ENCODE measurements at regions not wholly inside any gene's neighbourhood (a gene's known extent, or its start where the extent isn't known, plus 50 kb on each side); places are given as distances from the start of the nearest gene placed in this dataset.

DNA sequence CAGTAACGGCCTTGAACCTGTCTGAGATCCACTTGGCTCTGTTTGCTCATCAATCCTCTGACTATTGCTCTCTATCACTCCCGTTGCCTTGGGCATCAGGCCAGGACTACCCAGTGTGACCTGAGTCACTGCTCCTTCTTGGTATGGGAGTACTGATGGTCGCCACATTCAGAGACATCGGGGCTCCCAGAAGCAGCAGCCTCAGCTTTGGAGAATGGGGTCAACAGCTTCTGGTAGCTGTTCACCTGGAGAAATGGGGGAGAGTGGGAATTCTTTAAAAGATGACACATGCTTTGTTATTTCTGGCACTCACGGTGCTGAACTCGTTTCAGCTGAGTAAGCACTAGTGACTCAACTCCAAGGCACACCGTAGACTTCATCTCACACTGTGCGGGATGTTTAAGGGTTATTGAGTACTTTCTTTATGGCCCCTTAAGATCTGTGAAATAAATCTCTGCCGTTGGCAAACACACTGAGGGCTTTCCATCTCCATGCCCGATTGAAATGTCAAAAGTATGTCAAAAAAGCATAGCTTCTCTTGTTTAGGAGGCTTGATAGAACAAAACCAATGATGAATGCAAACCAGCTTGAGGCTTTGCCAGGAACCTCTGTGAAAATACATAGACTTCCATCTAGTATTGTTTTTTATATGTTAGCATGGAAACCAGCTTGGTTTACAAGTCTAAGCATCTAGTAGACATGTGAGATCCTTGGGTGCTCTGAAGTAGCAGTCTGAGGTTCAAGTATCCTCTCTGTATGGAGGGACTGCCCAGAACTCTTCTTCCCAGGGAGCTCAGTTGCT, 333.1 kb downstream of the CXCL12 start:
- TF ChIP-seq, protein P1, sequence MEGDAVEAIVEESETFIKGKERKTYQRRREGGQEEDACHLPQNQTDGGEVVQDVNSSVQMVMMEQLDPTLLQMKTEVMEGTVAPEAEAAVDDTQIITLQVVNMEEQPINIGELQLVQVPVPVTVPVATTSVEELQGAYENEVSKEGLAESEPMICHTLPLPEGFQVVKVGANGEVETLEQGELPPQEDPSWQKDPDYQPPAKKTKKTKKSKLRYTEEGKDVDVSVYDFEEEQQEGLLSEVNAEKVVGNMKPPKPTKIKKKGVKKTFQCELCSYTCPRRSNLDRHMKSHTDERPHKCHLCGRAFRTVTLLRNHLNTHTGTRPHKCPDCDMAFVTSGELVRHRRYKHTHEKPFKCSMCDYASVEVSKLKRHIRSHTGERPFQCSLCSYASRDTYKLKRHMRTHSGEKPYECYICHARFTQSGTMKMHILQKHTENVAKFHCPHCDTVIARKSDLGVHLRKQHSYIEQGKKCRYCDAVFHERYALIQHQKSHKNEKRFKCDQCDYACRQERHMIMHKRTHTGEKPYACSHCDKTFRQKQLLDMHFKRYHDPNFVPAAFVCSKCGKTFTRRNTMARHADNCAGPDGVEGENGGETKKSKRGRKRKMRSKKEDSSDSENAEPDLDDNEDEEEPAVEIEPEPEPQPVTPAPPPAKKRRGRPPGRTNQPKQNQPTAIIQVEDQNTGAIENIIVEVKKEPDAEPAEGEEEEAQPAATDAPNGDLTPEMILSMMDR (conservative IDR thresholded peaks at IDR 0.05; ENCODE audit: low read depth, low read length) = no peak
- DNase-seq (ENCODE audit: low read depth) = no peak
- no peak overlapping the region for H3K4me3 ChIP-seq (ENCODE audit: low read length)

- DNase-seq (ENCODE audit: low read depth) = no peak
- no peak overlapping the region for H3K4me3 ChIP-seq (ENCODE audit: low read length)
- TF ChIP-seq, protein P1 (conservative IDR thresholded peaks at IDR 0.05; ENCODE audit: low read depth, low read length) = no peak
These were observed 333.8 kb downstream of the CXCL12 start for GRCh38 chr10:44051091-44051490.

DNA sequence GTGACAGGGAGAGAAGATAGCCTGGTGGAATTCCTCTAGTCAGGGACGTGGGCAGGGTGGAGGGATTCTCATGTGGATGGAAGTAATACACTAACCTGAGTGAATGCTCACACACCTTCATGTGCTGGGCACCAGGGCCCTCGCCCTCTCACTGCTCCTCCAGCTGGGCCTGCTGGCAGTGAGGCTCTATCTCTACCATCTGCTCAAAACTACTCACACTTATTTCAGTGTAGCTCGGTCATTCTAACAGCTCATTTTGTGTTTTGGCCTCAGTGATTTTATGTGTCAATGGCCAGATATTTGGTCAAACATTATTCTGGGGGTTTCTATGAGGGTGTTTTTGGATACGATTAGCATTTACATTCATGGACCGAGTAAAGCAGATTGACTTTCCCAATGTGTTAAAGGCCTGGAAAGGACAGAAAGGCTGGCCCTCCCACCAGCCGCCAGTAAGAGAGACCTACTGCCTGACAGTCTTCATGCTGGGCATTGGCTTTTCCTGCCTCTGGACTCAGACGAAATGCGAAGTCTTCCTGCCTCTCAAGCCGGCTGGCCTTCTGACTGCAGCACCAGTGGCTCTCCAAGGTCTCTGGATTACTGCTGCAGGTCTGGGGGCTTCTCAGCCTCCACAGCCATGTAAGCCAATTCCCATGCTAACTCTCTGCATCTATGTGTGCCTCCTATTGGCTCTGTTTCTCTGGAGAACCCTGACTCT, 335.4 kb downstream of the CXCL12 start:
- DNase-seq (ENCODE audit: low read depth) = no peak
- no peak overlapping the region for H3K4me3 ChIP-seq (ENCODE audit: low read length)
- TF ChIP-seq, protein P1 (conservative IDR thresholded peaks at IDR 0.05; ENCODE audit: low read depth, low read length) = no peak

DNA sequence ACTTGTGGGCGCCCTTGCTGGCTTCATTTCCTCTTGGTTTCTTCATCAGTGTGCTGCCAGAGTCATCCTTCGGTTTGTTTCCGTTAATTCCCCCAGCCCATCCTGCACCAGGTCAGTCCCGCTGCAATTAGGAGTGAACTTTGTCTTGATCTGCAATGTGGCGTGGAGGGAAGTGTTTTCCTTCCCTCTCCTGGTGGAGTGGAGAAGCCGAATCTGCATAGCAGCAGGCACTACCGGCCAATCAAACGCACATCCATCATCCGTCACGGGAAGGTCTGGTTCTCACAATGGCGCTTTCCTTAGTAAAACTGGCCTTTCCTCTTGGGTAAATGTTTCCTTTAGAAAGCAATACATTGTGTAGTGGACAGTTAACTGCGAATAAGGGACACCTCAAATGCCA, 337.5 kb downstream of the CXCL12 start:
- no peak overlapping the region for H3K4me3 ChIP-seq (ENCODE audit: low read length)
- TF ChIP-seq, protein P1 (conservative IDR thresholded peaks at IDR 0.05; ENCODE audit: low read depth, low read length) = no peak
- no peak for DNase-seq (ENCODE audit: low read depth)

DNA sequence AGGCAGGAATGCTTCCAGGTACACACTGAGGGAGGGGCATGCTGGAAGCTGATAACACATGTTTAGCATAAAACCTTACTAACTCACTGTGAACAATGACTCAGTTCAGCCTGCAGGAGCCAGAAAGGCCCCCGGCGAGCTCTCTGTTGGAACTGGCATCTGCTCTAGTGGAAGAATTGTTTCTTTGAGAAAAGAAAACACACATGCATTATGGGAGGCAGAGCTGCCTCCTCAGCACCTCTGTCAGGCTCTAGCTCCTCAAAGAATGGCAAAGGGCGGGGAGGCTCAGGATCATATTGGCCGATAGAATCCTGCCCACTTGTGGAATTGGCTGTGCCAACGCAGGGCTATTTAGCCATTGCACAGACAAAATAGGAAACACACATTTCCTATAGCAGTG, 338.3 kb downstream of the CXCL12 start:
- TF ChIP-seq, protein P1 (conservative IDR thresholded peaks at IDR 0.05; ENCODE audit: low read depth, low read length) = no peak
- no peak overlapping the region for H3K4me3 ChIP-seq (ENCODE audit: low read length)
- DNase-seq (ENCODE audit: low read depth) = no peak

DNA sequence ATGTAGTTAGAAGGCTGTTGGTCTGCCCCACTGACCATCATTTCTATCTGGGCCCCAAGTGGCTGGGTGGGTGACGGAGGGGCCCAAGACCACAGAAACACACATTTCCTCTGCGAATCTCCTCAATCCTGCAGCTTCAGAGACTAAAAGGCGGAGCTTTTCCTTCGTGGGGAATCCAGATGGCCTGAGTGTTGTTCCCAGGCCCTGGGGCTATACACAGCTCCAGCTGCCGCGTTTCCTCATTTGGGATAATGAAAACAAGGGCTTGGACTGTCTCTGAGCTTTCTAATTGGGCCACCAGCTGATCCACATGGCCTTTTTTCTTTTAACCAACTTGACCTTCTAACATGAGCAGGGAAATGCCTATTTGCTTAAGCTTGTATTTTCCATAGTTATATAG, 339.9 kb downstream of the CXCL12 start:
- TF ChIP-seq, protein P1 (conservative IDR thresholded peaks at IDR 0.05; ENCODE audit: low read depth, low read length) = no peak
- no peak overlapping the region for H3K4me3 ChIP-seq (ENCODE audit: low read length)
- no peak for DNase-seq (ENCODE audit: low read depth)

- DNase-seq (ENCODE audit: low read depth) = no peak
- TF ChIP-seq, protein P1 (conservative IDR thresholded peaks at IDR 0.05; ENCODE audit: low read depth, low read length) = no peak
These were observed 340.3 kb downstream of the CXCL12 start for GRCh38 chr10:44044549-44044948.

More at GRCh38 chr10:44044549-44044948, 340.3 kb downstream of the CXCL12 start:
- H3K4me3 ChIP-seq (ENCODE audit: low read length) = no peak overlapping the region
